ENCODE measurements at regions not wholly inside any gene's neighbourhood (a gene's known extent, or its start where the extent isn't known, plus 50 kb on each side); places are given as distances from the start of the nearest gene placed in this dataset.

GRCh38 chr12:77407931-77408330 is 342.6 kb upstream of the E2F7 start:
- no peak for TF ChIP-seq YY1 (IDR thresholded peaks at IDR 0.05; ENCODE audit: insufficient read depth, insufficient read length)
- no peak for TF ChIP-seq SUZ12 (IDR thresholded peaks at IDR 0.05; ENCODE audit: extremely low read depth, insufficient read depth, insufficient read length)

All from NT2/D1 (cell line).